ENCODE measurements at regions not wholly inside any gene's neighbourhood (a gene's known extent, or its start where the extent isn't known, plus 50 kb on each side); places are given as distances from the start of the nearest gene placed in this dataset.

GRCh38 chr20:11553603-11554002 is 364.1 kb upstream of the BTBD3 start:
- DNase-seq = peak; percentile 39

- DNase-seq = no peak
These were observed 362.2 kb upstream of the BTBD3 start for GRCh38 chr20:11555510-11555909.

GRCh38 chr20:11556410-11556809 is 361.3 kb upstream of the BTBD3 start:
- DNase-seq = no peak

GRCh38 chr20:11564491-11564890 is 353.2 kb upstream of the BTBD3 start:
- DNase-seq = no peak

GRCh38 chr20:11569163-11569562 is 348.5 kb upstream of the BTBD3 start:
- DNase-seq = no peak

GRCh38 chr20:11573507-11573906 is 344.2 kb upstream of the BTBD3 start:
- no peak for DNase-seq

- no peak for DNase-seq
These were observed 336.4 kb upstream of the BTBD3 start for GRCh38 chr20:11581271-11581670.

GRCh38 chr20:11582060-11582459 is 335.6 kb upstream of the BTBD3 start:
- no peak for DNase-seq

GRCh38 chr20:11585752-11586352 is 331.8 kb upstream of the BTBD3 start:
- peak; percentile 35 for DNase-seq

GRCh38 chr20:11588875-11589274 is 328.8 kb upstream of the BTBD3 start:
- DNase-seq = no peak

GRCh38 chr20:11591965-11592364 is 325.7 kb upstream of the BTBD3 start:
- no peak for DNase-seq

GRCh38 chr20:11604339-11604738 is 313.4 kb upstream of the BTBD3 start:
- no peak for DNase-seq

- no peak for DNase-seq
These were observed 310.6 kb upstream of the BTBD3 start for GRCh38 chr20:11607047-11607446.

GRCh38 chr20:11608736-11609135 is 309.0 kb upstream of the BTBD3 start:
- DNase-seq = no peak

GRCh38 chr20:11624704-11625103 is 293.0 kb upstream of the BTBD3 start:
- no peak for DNase-seq

- no peak for DNase-seq
These were observed 291.1 kb upstream of the BTBD3 start for GRCh38 chr20:11626551-11626950.

GRCh38 chr20:11642866-11643265 is 274.8 kb upstream of the BTBD3 start:
- DNase-seq = no peak

- no peak for DNase-seq
These were observed 271.3 kb upstream of the BTBD3 start for GRCh38 chr20:11646359-11646758.

GRCh38 chr20:11650566-11650965 is 267.1 kb upstream of the BTBD3 start:
- no peak for DNase-seq

- no peak for DNase-seq
These were observed 266.6 kb upstream of the BTBD3 start for GRCh38 chr20:11651138-11651537.

GRCh38 chr20:11651647-11652046 is 266.0 kb upstream of the BTBD3 start:
- DNase-seq = no peak

GRCh38 chr20:11652128-11652527 is 265.6 kb upstream of the BTBD3 start:
- DNase-seq = no peak

GRCh38 chr20:11654766-11655165 is 262.9 kb upstream of the BTBD3 start:
- DNase-seq = no peak

GRCh38 chr20:11660673-11661072 is 257.0 kb upstream of the BTBD3 start:
- no peak for DNase-seq

- DNase-seq = no peak
These were observed 246.6 kb upstream of the BTBD3 start for GRCh38 chr20:11671015-11671511.

Measured in COR-L47 (cell line).